ENCODE measurements at regions not wholly inside any gene's neighbourhood (a gene's known extent, or its start where the extent isn't known, plus 50 kb on each side); places are given as distances from the start of the nearest gene placed in this dataset.

DNA sequence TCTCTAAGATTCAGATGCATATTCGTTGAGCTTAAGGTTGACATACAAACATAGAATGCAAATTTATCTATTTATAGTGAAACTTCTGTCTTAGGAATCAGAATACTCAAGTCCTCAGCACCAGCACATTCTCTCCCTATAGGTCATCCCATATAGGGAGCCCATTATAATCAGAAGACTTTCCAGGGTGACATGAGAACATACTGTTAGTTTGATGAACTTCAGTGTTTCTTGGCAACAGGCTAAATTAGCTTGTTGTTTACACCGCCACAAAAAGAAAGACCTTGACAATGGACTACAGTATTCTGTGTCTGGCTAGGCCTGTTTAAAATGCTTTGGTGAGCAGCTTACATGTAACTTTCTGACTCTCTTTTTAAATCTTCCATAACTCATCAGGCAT lies 104.2 kb downstream of the TAF11L14 start:
- Histone ChIP-seq H3K9ac (ENCODE audit: insufficient read depth, low read length, poor library complexity, severe bottlenecking) (no peak overlapping the region), H4K20me1 (ENCODE audit: insufficient read depth, low read length) (no peaks in the 10 kb centered on the region), H3K9me3 (replicated peaks in 1 of 2; ENCODE audit: control insufficient read depth in 1 of 2, insufficient read depth in 1 of 2, low read length in 2 of 2) (no peaks in the 10 kb centered on the region), H3K27ac (ENCODE audit: low read depth in 1 of 2, low read length in 2 of 2) (no peak overlapping the region), H3K4me1 (ENCODE audit: control insufficient read depth in 1 of 2, insufficient read depth in 2 of 2, low read length in 2 of 2) (peaks cover 0 to 22% of the 10 kb centered on the region in 2 donors), H2AFZ (ENCODE audit: insufficient read depth, low read depth, low read length, poor library complexity, severe bottlenecking) (no peak overlapping the region), H3K79me2 (ENCODE audit: insufficient read depth, low read length) (no peaks in the 10 kb centered on the region), H3K36me3 (replicated peaks in 1 of 2; ENCODE audit: control insufficient read depth in 1 of 2, insufficient read depth in 2 of 2, low read length in 2 of 2) (no peaks in the 10 kb centered on the region), H3K4me3 (replicated peaks in 1 of 3; ENCODE audit: low read depth in 2 of 3, low read length in 3 of 3) (no peak overlapping the region), H3K27me3 (ENCODE audit: control insufficient read depth in 2 of 2, insufficient read depth in 2 of 2, low read length in 2 of 2) (no peaks in the 10 kb centered on the region), H3K4me2 (replicated peaks; ENCODE audit: extremely low read depth, low read length, poor library complexity, severe bottlenecking) (no peak overlapping the region)
- no peak for TF ChIP-seq CTCF (IDR thresholded peaks at IDR 0.05)
- Mint-ChIP-seq H3K27ac (no peak overlapping the region), H3K4me1 (peaks cover 6% of the 10 kb centered on the region), H3K27me3 (ENCODE audit: low read depth in 3 of 3) (no peaks in the 10 kb centered on the region), H3K9me3 (peaks cover 0 to 17% (median 5%) of the 10 kb centered on the region in 7 donors), H3K36me3 (no peaks in the 10 kb centered on the region), H3K4me3 (no peak overlapping the region)
- intact Hi-C loops (cut with micrococcal nuclease): no loop called here
- no CpG with 5 or more reads among the region's 2 CpGs for WGBS (ENCODE audit: insufficient coverage)
- DNase-seq: no peak

DNA sequence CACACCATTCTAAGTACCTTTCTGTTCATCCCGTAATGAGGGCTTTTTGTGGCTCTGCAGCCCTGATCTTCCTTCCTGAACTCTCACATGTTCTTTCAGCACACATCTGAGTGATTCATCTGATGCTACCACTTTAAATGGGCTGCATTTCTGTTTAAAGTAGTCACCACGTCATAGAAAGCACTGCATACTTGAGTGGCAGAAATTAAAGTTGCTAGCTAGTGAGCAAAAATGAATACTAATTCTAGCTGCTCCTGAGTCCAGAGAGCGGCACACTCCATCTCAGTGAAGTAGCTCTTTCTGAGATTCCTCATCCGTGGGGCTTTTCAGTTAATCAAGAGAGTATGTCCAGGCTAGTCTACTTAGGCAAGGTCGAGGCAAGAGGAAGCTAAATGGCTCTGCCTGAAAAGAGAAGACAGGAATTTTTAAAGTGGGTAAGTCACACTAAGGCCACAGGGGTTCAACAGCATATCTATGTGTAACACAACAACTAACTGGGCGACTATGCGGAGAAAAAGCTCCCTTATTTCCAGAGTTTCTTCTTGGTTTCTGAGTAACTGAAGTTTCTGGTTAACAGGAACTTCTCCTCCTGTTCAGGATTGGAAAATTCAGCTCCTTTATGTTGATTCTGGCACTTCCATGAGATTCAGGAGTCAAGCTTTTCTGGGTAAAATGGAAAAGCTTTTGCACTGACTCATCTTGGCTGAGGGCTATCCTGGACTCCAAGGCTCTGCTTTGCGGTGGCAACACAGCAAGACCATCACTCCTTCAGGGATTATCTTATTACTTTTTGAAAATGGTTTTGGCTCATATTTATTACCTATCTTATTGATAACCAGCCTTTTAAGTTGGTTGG lies 109.5 kb downstream of the TAF11L14 start:
- no peaks in the 10 kb centered on the region for H3K9me3 ChIP-seq (replicated peaks in 1 of 2; ENCODE audit: control insufficient read depth in 1 of 2, insufficient read depth in 1 of 2, low read length in 2 of 2)
- H3K4me3 ChIP-seq (replicated peaks in 1 of 3; ENCODE audit: low read depth in 2 of 3, low read length in 3 of 3): no peak overlapping the region
- Mint-ChIP-seq H3K9me3 (peaks cover 0 to 6% (median 3%) of the 10 kb centered on the region in 7 donors), H3K4me1 (peaks cover 11% of the 10 kb centered on the region), H3K27ac (peak overlapping the region in 1 of 7 donors; percentile 26), H3K4me3 (no peak overlapping the region), H3K36me3 (no peaks in the 10 kb centered on the region), H3K27me3 (ENCODE audit: low read depth in 3 of 3) (no peaks in the 10 kb centered on the region)
- H3K27me3 ChIP-seq (ENCODE audit: control insufficient read depth in 2 of 2, insufficient read depth in 2 of 2, low read length in 2 of 2): no peaks in the 10 kb centered on the region
- H3K9ac ChIP-seq (ENCODE audit: insufficient read depth, low read length, poor library complexity, severe bottlenecking): no peak overlapping the region
- no peak overlapping the region for H3K4me2 ChIP-seq (replicated peaks; ENCODE audit: extremely low read depth, low read length, poor library complexity, severe bottlenecking)
- H3K4me1 ChIP-seq (ENCODE audit: control insufficient read depth in 1 of 2, insufficient read depth in 2 of 2, low read length in 2 of 2): peaks cover 11 to 23% of the 10 kb centered on the region in 2 donors
- WGBS (ENCODE audit: insufficient coverage): 96% methylated on average over 4 of the region's 8 CpGs
- H3K79me2 ChIP-seq (ENCODE audit: insufficient read depth, low read length): no peaks in the 10 kb centered on the region
- H3K36me3 ChIP-seq (replicated peaks in 1 of 2; ENCODE audit: control insufficient read depth in 1 of 2, insufficient read depth in 2 of 2, low read length in 2 of 2): no peaks in the 10 kb centered on the region
- DNase-seq: no peak
- no peak overlapping the region for H3K27ac ChIP-seq (ENCODE audit: low read depth in 1 of 2, low read length in 2 of 2)
- TF ChIP-seq CTCF (IDR thresholded peaks at IDR 0.05): no peak
- H2AFZ ChIP-seq (ENCODE audit: insufficient read depth, low read depth, low read length, poor library complexity, severe bottlenecking): no peak overlapping the region
- H4K20me1 ChIP-seq (ENCODE audit: insufficient read depth, low read length): no peaks in the 10 kb centered on the region
- intact Hi-C loops (cut with micrococcal nuclease): no loop called here

Data from CD14-positive monocyte (primary cell).